HG03066 (cell line): ENCODE measurements at regions not wholly inside any gene's neighbourhood (a gene's known extent, or its start where the extent isn't known, plus 50 kb on each side); places are given as distances from the start of the nearest gene placed in this dataset.

Experiments
- ATAC-seq: cut with Tn5 transposase; IDR thresholded peaks from one replicate; pipeline ENCODE4 v1.9.1; 2021; ENCODE audit warnings: low read depth; ENCODE audit not compliant: unreplicated experiment

DNA sequence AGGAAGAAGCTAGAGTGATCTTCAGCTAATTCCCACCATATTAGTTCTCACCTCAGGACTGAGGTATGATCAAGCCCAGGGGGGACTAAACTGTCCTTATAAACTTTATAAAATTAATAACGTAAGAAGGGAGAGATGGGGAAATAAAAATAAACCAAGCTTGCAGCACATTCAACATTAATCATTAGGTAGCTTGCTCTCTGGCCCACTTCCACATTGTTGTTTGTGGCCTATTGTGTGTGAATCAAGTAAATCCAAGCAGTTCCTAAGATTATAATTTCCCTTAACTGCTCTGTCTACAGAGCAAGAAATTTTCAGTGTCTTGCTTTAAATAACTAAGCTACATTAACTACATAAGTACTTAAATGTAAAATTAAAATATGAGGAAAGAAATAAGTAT is 131.3 kb upstream of the ABCA1 start:
- no peak for ATAC-seq

- no peak for ATAC-seq
Measured at GRCh38 chr9:105062222-105062855, 134.4 kb upstream of the ABCA1 start.

- ATAC-seq, result no peak
Measured at GRCh38 chr9:105064248-105065097, 136.5 kb upstream of the ABCA1 start.

DNA sequence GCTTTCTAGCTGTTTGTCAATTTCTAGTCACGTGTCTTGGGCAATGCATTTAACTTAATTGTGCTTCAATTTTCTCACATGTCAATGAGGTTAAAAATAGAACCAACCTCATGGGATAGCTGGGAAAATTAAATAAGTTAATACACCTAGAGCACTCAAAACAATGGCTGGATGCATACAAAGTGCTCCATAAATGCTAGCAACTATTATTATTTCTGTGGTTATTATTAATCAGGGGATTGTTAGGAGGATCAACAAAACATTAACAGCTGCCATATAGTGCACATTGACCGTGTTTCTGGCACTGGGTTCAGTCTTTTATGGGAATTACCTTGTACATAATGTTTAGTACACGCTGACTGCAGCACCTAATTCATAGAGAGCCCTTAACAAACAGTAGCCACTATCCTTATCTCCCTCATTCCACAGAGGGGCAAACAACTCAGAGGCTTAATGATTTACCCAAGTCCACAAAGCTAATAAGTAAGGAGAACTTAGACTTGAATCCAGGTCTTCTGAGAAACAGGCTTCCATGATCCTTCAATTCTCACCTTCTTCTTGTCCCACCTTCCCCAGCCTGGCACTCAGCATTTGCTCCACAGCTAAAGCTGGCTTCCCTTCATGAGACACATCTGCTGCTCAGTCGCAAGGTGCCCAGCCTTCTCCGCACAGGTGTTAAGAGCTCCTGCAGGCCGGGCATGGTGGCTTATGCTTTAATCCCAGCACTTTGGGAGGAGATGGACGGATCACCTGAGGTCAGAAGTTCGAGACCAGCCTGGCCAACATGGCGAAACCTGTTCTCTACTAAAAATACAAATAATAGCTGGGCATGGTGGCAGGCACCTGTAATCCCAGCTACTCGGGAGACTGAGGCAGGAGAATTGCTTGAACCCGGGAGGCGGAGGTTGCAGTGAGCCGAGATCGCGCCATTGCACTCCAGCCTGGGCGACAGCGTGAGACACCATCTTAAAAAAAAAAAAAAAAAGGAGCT is 137.4 kb upstream of the ABCA1 start:
- ATAC-seq, result no peak

- no peak for ATAC-seq
Measured at GRCh38 chr9:105066275-105066865, 138.4 kb upstream of the ABCA1 start.

DNA sequence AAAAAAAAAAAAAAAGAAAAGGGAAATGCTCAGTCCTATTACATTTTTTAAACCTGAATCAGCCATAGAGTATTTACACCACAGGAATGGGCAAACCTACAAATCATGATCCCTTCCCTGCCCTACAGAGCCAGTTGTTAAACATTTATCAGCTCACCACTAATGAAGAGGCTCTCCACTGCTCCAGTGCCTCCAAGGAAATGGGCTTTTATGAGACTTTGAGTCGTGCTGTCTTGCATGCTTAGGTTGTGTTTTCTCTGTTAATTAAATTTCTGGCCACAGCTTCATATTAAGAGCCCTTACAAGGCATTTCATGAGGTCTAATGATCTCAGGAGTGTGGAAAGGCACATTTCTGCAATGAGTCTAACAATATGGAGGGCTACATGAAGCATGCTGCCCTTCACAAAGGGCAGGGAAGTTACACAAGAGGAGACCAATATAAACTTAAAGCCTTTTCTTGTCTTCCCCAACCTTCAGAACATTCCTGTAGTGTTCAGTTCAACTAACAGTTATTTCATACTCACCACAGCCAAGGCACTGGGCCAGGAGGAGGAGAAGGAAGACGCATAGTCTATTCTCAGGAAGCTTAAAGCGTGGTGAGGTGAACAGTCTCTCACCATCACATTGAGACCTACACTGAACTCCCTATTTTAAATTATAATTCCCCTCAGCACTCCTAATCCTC is 140.1 kb upstream of the ABCA1 start:
- no peak for ATAC-seq

- ATAC-seq, result no peak
Measured at GRCh38 chr9:105069285-105069684, 141.3 kb upstream of the ABCA1 start.

DNA sequence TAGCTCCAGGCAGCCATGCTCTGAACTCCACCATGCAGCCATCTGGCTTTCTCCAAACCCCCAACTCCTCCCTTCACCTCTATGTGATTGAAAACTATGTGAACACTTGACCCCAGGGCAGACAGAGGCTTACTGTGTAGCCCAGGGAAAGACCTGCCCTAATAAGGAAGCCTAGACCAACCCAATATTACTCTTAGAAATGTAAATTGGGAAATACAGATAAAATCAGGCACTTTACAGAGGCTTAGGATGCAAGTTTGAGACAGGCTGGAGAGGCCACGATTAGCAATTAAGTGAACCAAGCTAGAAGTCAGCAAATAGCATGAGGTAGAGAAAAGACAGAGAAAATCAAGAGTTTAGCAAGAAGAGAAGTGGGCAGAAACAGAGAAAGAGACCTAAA is 141.7 kb upstream of the ABCA1 start:
- ATAC-seq, result no peak

DNA sequence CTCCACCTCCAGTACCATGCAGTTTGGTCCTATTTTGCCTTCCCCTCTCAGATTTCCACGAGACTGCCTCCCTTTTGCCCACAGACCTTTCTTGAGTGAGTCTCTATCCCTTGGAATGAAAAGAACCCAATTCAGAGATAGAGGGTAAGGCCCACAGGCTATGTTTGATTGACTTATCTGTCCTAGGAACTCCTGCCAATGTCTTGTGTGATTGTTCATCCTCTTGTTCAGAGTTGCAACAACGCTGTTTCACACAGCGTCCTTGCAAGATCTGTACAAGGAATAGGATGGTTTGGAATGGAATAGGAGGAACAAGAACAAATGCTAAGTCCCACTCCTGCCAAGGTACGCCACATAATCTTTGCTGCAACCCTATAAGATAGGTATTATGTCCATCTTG is 142.2 kb upstream of the ABCA1 start:
- ATAC-seq, result no peak

DNA sequence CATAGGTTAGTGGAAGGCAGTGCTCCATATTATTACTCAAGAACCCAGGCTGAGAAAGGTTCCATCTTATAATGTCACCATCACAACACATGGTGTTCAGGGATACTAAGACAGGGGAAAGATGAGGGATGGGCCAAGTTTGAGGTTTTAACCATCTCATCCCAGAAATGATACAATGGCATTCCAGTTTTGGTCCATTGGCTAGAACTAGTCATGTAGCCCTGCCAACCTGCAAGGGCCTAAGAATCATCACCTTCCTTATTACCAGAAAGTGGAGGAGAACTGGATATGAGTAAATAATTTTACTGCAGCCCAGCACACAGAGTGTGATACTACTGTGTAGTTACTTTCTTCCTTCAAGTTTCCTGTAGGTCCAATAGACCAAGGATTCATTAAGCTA is 144.5 kb upstream of the ABCA1 start:
- ATAC-seq, result no peak

- ATAC-seq, result no peak
Measured at GRCh38 chr9:105073147-105073546, 145.2 kb upstream of the ABCA1 start.

GRCh38 chr9:105074491-105074890 is 146.5 kb upstream of the ABCA1 start:
- ATAC-seq, result no peak

- no peak for ATAC-seq
Measured at GRCh38 chr9:105076729-105077128, 148.8 kb upstream of the ABCA1 start.

GRCh38 chr9:105079457-105079856 is 151.5 kb upstream of the ABCA1 start:
- ATAC-seq, result no peak

DNA sequence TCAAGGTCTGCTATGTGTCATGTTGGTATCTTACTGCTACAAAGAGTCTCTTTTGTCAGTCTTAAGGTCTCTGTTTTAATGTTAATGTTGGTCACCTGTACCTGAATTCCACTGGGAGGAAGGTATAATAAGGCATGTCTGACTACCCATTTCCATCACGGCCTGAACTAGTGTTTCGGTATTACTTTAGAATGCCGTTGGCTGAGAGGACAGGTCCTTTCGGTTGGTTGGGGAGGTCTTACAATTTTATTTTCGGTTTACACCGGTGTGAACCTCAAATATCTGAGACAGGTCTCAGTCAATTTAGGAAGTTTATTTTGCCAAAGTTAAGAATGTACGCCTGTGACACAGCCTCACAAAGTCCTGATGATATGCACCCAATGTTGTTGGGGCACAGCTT is 154.9 kb upstream of the ABCA1 start:
- ATAC-seq, result no peak

GRCh38 chr9:105083256-105083655 is 155.3 kb upstream of the ABCA1 start:
- ATAC-seq, result no peak

- ATAC-seq, result no peak
Measured at GRCh38 chr9:105087910-105088898, 156.2 kb upstream of the SLC44A1 start.

DNA sequence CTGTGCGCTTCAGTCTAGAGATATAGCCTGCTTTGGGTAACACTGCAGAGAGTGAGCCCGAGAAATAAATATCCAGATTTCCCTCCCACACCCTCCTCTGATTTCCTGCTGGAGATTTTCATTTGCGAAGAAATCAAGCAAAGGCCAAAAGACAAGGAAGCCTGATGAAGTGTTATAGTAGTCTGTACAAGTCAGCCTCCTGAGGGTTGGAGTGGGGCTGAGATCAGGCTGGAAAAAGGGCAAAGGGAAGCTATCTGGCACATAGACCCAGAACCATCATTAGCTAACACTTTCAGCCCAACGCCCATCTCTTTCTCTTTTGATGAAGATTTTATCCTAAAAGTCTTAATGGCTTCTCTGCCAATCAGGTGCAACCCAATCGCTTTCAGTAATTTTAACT is 154.6 kb upstream of the SLC44A1 start:
- no peak for ATAC-seq
